ENCODE measurements at regions not wholly inside any gene's neighbourhood (a gene's known extent, or its start where the extent isn't known, plus 50 kb on each side); places are given as distances from the start of the nearest gene placed in this dataset.
"Not testable (repeated sequence)": the region's sequence is repeated elsewhere in the genome, so short reads cannot be mapped to it uniquely, and the experiment has no call there.

GRCh38 chr20:53671370-53671769, 77.7 kb upstream of the ZNF217 start:
- H2AFZ ChIP-seq = no peak overlapping the region
- DNase-seq = no peak
- no peaks in the 10 kb centered on the region for H3K36me3 ChIP-seq (ENCODE audit: low read depth)
- no peaks in the 10 kb centered on the region for H3K27me3 ChIP-seq (ENCODE audit: insufficient read depth, low read depth)
- ChIA-PET POLR2A (ENCODE audit: unreplicated experiment) (no interaction called here), CTCF (interaction anchor here (0.6 kb wide), 1 partner anchor 21 kb away, joined by 10 read pairs; no protein-coding TSS in a partner anchor)
- H3K27ac ChIP-seq = no peak overlapping the region
- no peak overlapping the region for H3K4me3 ChIP-seq
- H3K4me2 ChIP-seq = no peak overlapping the region
- no peaks in the 10 kb centered on the region for H3K9me3 ChIP-seq (ENCODE audit: insufficient read depth, low read depth)
- BruUV-seq (replicated peaks) = no TSS peak
- H3K4me1 ChIP-seq (replicated peaks; ENCODE audit: insufficient read depth) = peaks cover 6% of the 10 kb centered on the region
- no peaks in the 10 kb centered on the region for H3K9me2 ChIP-seq (ENCODE audit: insufficient read depth)
- no peaks in the 10 kb centered on the region for H3K79me2 ChIP-seq (ENCODE audit: low read depth)
- intact Hi-C loops (cut with micrococcal nuclease; ENCODE audit: unreplicated experiment) = no loop called here
- no peaks in the 10 kb centered on the region for H4K20me1 ChIP-seq (ENCODE audit: insufficient read depth)
- no peak for TF ChIP-seq CTCF (conservative IDR thresholded peaks at IDR 0.05)
- no peak for TF ChIP-seq EZH2 (IDR thresholded peaks at IDR 0.05; ENCODE audit: low read depth)
- H3F3A ChIP-seq (ENCODE audit: insufficient read depth, low read depth) = peaks cover 2% of the 10 kb centered on the region

GRCh38 chr20:53669517-53670313, 76.1 kb upstream of the ZNF217 start:
- POLR2A ChIA-PET (ENCODE audit: unreplicated experiment) = interaction anchor here (0.7 kb wide), 1 partner anchor 69 kb away, joined by 13 read pairs; no protein-coding TSS in a partner anchor
- H3K4me3 ChIP-seq; H3K4me2 ChIP-seq; H3F3A ChIP-seq (ENCODE audit: insufficient read depth, low read depth); H3K9me3 ChIP-seq (ENCODE audit: insufficient read depth, low read depth); H3K4me1 ChIP-seq (replicated peaks; ENCODE audit: insufficient read depth); H3K9me2 ChIP-seq (ENCODE audit: insufficient read depth); BruUV-seq (replicated peaks); H3K27me3 ChIP-seq (ENCODE audit: insufficient read depth, low read depth); H4K20me1 ChIP-seq (ENCODE audit: insufficient read depth); intact Hi-C loops (cut with micrococcal nuclease; ENCODE audit: unreplicated experiment); H3K79me2 ChIP-seq (ENCODE audit: low read depth); H3K36me3 ChIP-seq (ENCODE audit: low read depth); DNase-seq; H3K27ac ChIP-seq; H2AFZ ChIP-seq: not testable (repeated sequence)
- CTCF ChIA-PET = interaction anchor here (0.7 kb wide), 2 partner anchors 10 to 47 kb away, joined by 3 to 4 read pairs; no protein-coding TSS in a partner anchor

GRCh38 chr20:53668992-53669391, 75.4 kb upstream of the ZNF217 start:
- no peak overlapping the region for H3K27ac ChIP-seq
- TF ChIP-seq CTCF (conservative IDR thresholded peaks at IDR 0.05) = no peak
- TF ChIP-seq EZH2 (IDR thresholded peaks at IDR 0.05; ENCODE audit: low read depth) = no peak
- H4K20me1 ChIP-seq (ENCODE audit: insufficient read depth) = no peaks in the 10 kb centered on the region
- H3K4me1 ChIP-seq (replicated peaks; ENCODE audit: insufficient read depth) = peaks cover 10% of the 10 kb centered on the region
- no peak overlapping the region for H2AFZ ChIP-seq
- no peaks in the 10 kb centered on the region for H3K79me2 ChIP-seq (ENCODE audit: low read depth)
- no peak overlapping the region for H3K4me3 ChIP-seq
- BruUV-seq (replicated peaks) = no TSS peak
- H3K9me2 ChIP-seq (ENCODE audit: insufficient read depth) = no peaks in the 10 kb centered on the region
- no peak for DNase-seq
- no peaks in the 10 kb centered on the region for H3K36me3 ChIP-seq (ENCODE audit: low read depth)
- ChIA-PET POLR2A (ENCODE audit: unreplicated experiment) (interaction anchor here (0.7 kb wide), 1 partner anchor 69 kb away, joined by 13 read pairs; no protein-coding TSS in a partner anchor), CTCF (interaction anchor here (0.7 kb wide), 2 partner anchors 9 to 47 kb away, joined by 3 to 4 read pairs; no protein-coding TSS in a partner anchor)
- H3K4me2 ChIP-seq = no peak overlapping the region
- intact Hi-C loops (cut with micrococcal nuclease; ENCODE audit: unreplicated experiment) = no loop called here
- peaks cover 4% of the 10 kb centered on the region; the same call in 1 of the 2 replicates for H3F3A ChIP-seq (ENCODE audit: insufficient read depth, low read depth)
- no peaks in the 10 kb centered on the region for H3K27me3 ChIP-seq (ENCODE audit: insufficient read depth, low read depth)
- H3K9me3 ChIP-seq (ENCODE audit: insufficient read depth, low read depth) = no peaks in the 10 kb centered on the region
